ENCODE measurements at regions not wholly inside any gene's neighbourhood (a gene's known extent, or its start where the extent isn't known, plus 50 kb on each side); places are given as distances from the start of the nearest gene placed in this dataset.

GRCh38 chr4:157607996-157608395 lies 387.5 kb downstream of the GRIA2 start:
- TF ChIP-seq CTCF (conservative IDR thresholded peaks at IDR 0.05), result no peak
- no peak for TF ChIP-seq ZFX (IDR thresholded peaks at IDR 0.05)

Data from C4-2B (cell line).